ENCODE measurements at regions not wholly inside any gene's neighbourhood (a gene's known extent, or its start where the extent isn't known, plus 50 kb on each side); places are given as distances from the start of the nearest gene placed in this dataset.

- no peak for TF ChIP-seq POLR2A (IDR thresholded peaks at IDR 0.05)
- TF ChIP-seq, protein P1, sequence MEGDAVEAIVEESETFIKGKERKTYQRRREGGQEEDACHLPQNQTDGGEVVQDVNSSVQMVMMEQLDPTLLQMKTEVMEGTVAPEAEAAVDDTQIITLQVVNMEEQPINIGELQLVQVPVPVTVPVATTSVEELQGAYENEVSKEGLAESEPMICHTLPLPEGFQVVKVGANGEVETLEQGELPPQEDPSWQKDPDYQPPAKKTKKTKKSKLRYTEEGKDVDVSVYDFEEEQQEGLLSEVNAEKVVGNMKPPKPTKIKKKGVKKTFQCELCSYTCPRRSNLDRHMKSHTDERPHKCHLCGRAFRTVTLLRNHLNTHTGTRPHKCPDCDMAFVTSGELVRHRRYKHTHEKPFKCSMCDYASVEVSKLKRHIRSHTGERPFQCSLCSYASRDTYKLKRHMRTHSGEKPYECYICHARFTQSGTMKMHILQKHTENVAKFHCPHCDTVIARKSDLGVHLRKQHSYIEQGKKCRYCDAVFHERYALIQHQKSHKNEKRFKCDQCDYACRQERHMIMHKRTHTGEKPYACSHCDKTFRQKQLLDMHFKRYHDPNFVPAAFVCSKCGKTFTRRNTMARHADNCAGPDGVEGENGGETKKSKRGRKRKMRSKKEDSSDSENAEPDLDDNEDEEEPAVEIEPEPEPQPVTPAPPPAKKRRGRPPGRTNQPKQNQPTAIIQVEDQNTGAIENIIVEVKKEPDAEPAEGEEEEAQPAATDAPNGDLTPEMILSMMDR (IDR thresholded peaks at IDR 0.05): no peak
These were observed 50.8 kb upstream of the TAGAP start for GRCh38 chr6:159095616-159096015.
